OCI-LY3 (cell line): ENCODE measurements at regions not wholly inside any gene's neighbourhood (a gene's known extent, or its start where the extent isn't known, plus 50 kb on each side); places are given as distances from the start of the nearest gene placed in this dataset.
"Not testable (repeated sequence)": the region's sequence is repeated elsewhere in the genome, so short reads cannot be mapped to it uniquely, and the experiment has no call there.

Experiments used
- H2AFZ ChIP-seq: fragments of 200-600, 300-600 bp; shearing (Covaris generic); 2 replicates; pipeline ENCODE4 v1.6.0; 2014; ENCODE audit warnings: antibody characterized with exemption, low read depth, low read length
- H3K27ac ChIP-seq: fragments of 200-600, 300-600 bp; sonication (generic); 2 replicates; pipeline ENCODE4 v1.5.1; 2014; ENCODE audit warnings: mild to moderate bottlenecking, low read length, moderate library complexity, mixed read lengths
- H3K27me3 ChIP-seq: fragments of 200-600, 300-600 bp; sonication (generic); 2 replicates; pipeline ENCODE4 v1.6.1; 2014; ENCODE audit warnings: low read depth, low read length, mixed read lengths
- H3K36me3 ChIP-seq: fragments of 200-600, 300-600 bp; sonication (generic); replicated peaks from 2 replicates; pipeline ENCODE3; 2014; ENCODE audit warnings: low read depth, low read length, mixed read lengths
- H3K4me1 ChIP-seq: fragments of 300-600, 200-600 bp; sonication (generic); 2 replicates; pipeline ENCODE4 v1.6.1; 2014; ENCODE audit warnings: low read length, mixed read lengths
- H3K4me2 ChIP-seq: fragments of 200-600, 300-600 bp; sonication (generic); 2 replicates; pipeline ENCODE4 v1.6.1; 2014; ENCODE audit warnings: low read length, mixed read lengths
- H3K4me3 ChIP-seq: fragments of 300-600, 200-600 bp; sonication (generic); 2 replicates; pipeline ENCODE4 v1.5.1; 2014; ENCODE audit warnings: antibody characterized with exemption, mild to moderate bottlenecking, low read length, moderate library complexity
- H3K79me2 ChIP-seq: fragments of 300-600, 200-600 bp; shearing (Covaris generic); 2 replicates; pipeline ENCODE4 v1.6.1; 2014; ENCODE audit warnings: mild to moderate bottlenecking, low read length, mixed read lengths
- H3K9ac ChIP-seq: fragments of 300-600, 200-600 bp; shearing (Covaris generic); 2 replicates; pipeline ENCODE4 v1.6.0; 2014; ENCODE audit warnings: mild to moderate bottlenecking, low read length, moderate library complexity
- H3K9me3 ChIP-seq: fragments of 200-600, 300-600 bp; shearing (Covaris generic); 2 replicates; pipeline ENCODE4 v1.6.1; 2014; ENCODE audit warnings: low read length, mixed read lengths; ENCODE audit not compliant: insufficient read depth
- H4K20me1 ChIP-seq: fragments of 200-600, 300-600 bp; sonication (generic); 2 replicates; pipeline ENCODE4 v1.6.1; 2016; ENCODE audit warnings: low read length, mixed read lengths; ENCODE audit not compliant: insufficient read depth
- EZH2phosphoT487 ChIP-seq: fragments of 200-600 bp; shearing (Covaris generic); IDR thresholded peaks from 2 replicates; pipeline ENCODE4 v1.6.1; 2018; ENCODE audit warnings: antibody characterized with exemption, mixed run types, low read depth
- TF ChIP-seq, protein P1 (sequence below): fragments of 200-600, 300-600 bp; sonication (generic); IDR thresholded peaks from 2 replicates; pipeline ENCODE4 v1.5.1; 2014; ENCODE audit warnings: antibody characterized with exemption, low read length, low read depth

GRCh38 chr1:244334842-244335241 lies 116.9 kb downstream of the ADSS2 start:
- H3K4me2 ChIP-seq, H4K20me1 ChIP-seq, H3K27ac ChIP-seq, H3K9ac ChIP-seq, H3K4me3 ChIP-seq, H3K9me3 ChIP-seq, H3K36me3 ChIP-seq, H2AFZ ChIP-seq, H3K4me1 ChIP-seq, H3K79me2 ChIP-seq, H3K27me3 ChIP-seq: not testable (repeated sequence)

GRCh38 chr1:244335456-244335855 lies 116.3 kb downstream of the ADSS2 start:
- Histone ChIP-seq H3K9ac (no peak overlapping the region), H3K27ac (no peak overlapping the region), H3K36me3 (no peaks in the 10 kb centered on the region), H3K79me2 (no peaks in the 10 kb centered on the region), H3K27me3 (no peaks in the 10 kb centered on the region), H4K20me1 (no peaks in the 10 kb centered on the region), H3K4me3 (no peak overlapping the region), H3K4me2 (no peak overlapping the region), H3K4me1 (no peaks in the 10 kb centered on the region), H2AFZ (no peak overlapping the region), H3K9me3 (no peaks in the 10 kb centered on the region)
- no peak for TF ChIP-seq EZH2phosphoT487
- TF ChIP-seq, protein P1, sequence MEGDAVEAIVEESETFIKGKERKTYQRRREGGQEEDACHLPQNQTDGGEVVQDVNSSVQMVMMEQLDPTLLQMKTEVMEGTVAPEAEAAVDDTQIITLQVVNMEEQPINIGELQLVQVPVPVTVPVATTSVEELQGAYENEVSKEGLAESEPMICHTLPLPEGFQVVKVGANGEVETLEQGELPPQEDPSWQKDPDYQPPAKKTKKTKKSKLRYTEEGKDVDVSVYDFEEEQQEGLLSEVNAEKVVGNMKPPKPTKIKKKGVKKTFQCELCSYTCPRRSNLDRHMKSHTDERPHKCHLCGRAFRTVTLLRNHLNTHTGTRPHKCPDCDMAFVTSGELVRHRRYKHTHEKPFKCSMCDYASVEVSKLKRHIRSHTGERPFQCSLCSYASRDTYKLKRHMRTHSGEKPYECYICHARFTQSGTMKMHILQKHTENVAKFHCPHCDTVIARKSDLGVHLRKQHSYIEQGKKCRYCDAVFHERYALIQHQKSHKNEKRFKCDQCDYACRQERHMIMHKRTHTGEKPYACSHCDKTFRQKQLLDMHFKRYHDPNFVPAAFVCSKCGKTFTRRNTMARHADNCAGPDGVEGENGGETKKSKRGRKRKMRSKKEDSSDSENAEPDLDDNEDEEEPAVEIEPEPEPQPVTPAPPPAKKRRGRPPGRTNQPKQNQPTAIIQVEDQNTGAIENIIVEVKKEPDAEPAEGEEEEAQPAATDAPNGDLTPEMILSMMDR = no peak

DNA sequence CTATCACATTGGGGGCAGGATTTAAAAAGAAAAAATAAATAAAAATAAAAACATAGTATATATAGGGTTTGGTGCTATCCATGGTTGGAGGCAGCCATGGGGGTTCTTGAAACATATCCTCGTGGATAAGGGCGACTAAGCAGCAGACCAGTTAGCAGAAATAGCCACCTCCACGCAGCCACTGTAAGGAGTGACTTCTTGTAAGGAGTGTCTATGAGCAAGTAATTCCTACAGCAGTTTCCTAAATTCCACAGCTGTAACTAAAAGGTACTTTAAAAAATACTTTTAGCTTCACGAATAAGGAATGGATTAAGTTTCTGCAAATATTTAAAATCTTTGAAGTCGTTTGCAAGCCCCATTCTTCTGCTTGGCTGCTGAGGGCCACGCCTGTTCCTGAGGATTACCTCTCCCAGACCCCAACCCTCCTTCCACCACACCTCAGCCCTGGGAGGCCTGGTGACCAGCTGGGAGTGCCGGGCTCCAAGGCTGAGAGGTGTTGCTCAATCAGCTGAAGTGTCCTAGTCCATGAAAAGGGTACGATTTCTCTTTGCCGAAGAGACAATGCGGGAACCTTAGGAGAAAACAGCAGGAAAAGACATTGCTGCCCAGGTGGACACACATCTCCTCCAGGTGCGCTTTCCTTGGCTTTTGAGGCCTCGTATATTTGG lies 115.3 kb downstream of the ADSS2 start:
- no peak overlapping the region for H3K4me2 ChIP-seq
- H3K9ac ChIP-seq = no peak overlapping the region
- H3K9me3 ChIP-seq = no peaks in the 10 kb centered on the region
- TF ChIP-seq EZH2phosphoT487 = no peak
- TF ChIP-seq, protein P1 = no peak
- no peaks in the 10 kb centered on the region for H3K27me3 ChIP-seq
- no peaks in the 10 kb centered on the region for H4K20me1 ChIP-seq
- H3K79me2 ChIP-seq = no peaks in the 10 kb centered on the region
- H3K4me1 ChIP-seq = no peaks in the 10 kb centered on the region
- H3K36me3 ChIP-seq = no peaks in the 10 kb centered on the region
- H3K4me3 ChIP-seq = no peak overlapping the region
- no peak overlapping the region for H3K27ac ChIP-seq
- H2AFZ ChIP-seq = no peak overlapping the region

GRCh38 chr1:244337839-244338238 lies 113.9 kb downstream of the ADSS2 start:
- no peaks in the 10 kb centered on the region for H4K20me1 ChIP-seq
- TF ChIP-seq EZH2phosphoT487 = no peak
- TF ChIP-seq, protein P1 = no peak
- no peaks in the 10 kb centered on the region for H3K27me3 ChIP-seq
- H3K79me2 ChIP-seq = no peaks in the 10 kb centered on the region
- H3K4me1 ChIP-seq = no peaks in the 10 kb centered on the region
- no peak overlapping the region for H3K27ac ChIP-seq
- no peaks in the 10 kb centered on the region for H3K9me3 ChIP-seq
- no peak overlapping the region for H3K4me2 ChIP-seq
- no peak overlapping the region for H2AFZ ChIP-seq
- no peaks in the 10 kb centered on the region for H3K36me3 ChIP-seq
- H3K4me3 ChIP-seq = no peak overlapping the region
- H3K9ac ChIP-seq = no peak overlapping the region
